HepG2 (cell line): ENCODE measurements at regions not wholly inside any gene's neighbourhood (a gene's known extent, or its start where the extent isn't known, plus 50 kb on each side); places are given as distances from the start of the nearest gene placed in this dataset.

ENCODE experiments used
- ATAC-seq: fragments of 200-7000 bp; cut with Tn5 transposase; 3 replicates; pipeline ENCODE4 v1.9.1; 2020; ENCODE audit warnings: mild to moderate bottlenecking, moderate library complexity
- BruUV-seq: library from RNA; stranded (reverse); fragments of 400-500 nt; replicated peaks from 2 replicates; lab custom pipeline; 2021; lab: Mats Ljungman, UMichigan
- CTCF ChIA-PET: fragments of 300-600 bp; formaldehyde crosslinking; extraction: SDS; loops from one replicate; lab custom pipeline; 2021; ENCODE audit warnings: low total read pairs, inconsistent platforms, low intra/inter-chr PET ratio; lab: Yijun Ruan, JAX
- POLR2A ChIA-PET: fragments of 350-600 bp; sonication (Branson Sonifier 250); formaldehyde crosslinking; loops from one replicate; lab custom pipeline; 2020; ENCODE audit warnings: antibody characterized with exemption, inconsistent platforms; lab: Yijun Ruan, JAX
- DNase-seq: peaks from one replicate; pipeline ENCODE4 v3.0.0-alpha.2; 2015; ENCODE audit warnings: low spot score
- FAIRE-seq: peaks from 3 replicates; lab custom pipeline; 2011; peaks lifted over from hg19 to GRCh38; lab: Jason Lieb, UNC
- H2AFZ ChIP-seq: one replicate; pipeline ENCODE4 v1.6.1; 2011; ENCODE audit warnings: low read length, inconsistent platforms
- H3K27ac ChIP-seq: fragments of 300-600 bp; 3 replicates; pipeline ENCODE4 v1.8.0; 2011; ENCODE audit warnings: mixed run types, mild to moderate bottlenecking, mixed read lengths, low read length, inconsistent platforms; ENCODE audit not compliant: insufficient read depth; ENCODE audit errors: extremely low read length
- H3K27me3 ChIP-seq, 2 experiments: fragments of 200-600 bp in 1 of 2; 2 replicates in 1 of 2; 3 replicates in 1 of 2; pipeline versions ENCODE4 v1.6.0 to v1.8.0; 2011; ENCODE audit warnings: low read length in 2 of 2, mild to moderate bottlenecking in 2 of 2, moderate library complexity in 2 of 2, inconsistent platforms in 1 of 2; ENCODE audit not compliant: insufficient read depth in 2 of 2, control insufficient read depth in 1 of 2
- H3K36me3 ChIP-seq, 2 experiments: fragments of 200-600 bp in 1 of 2; replicated peaks in 1 of 2; 2 replicates in 1 of 2; 3 replicates in 1 of 2; pipeline versions ENCODE4 v1.5.1 to v1.8.0; 2011; ENCODE audit warnings: low read length in 2 of 2, inconsistent platforms in 1 of 2; ENCODE audit not compliant: insufficient read depth in 2 of 2, control insufficient read depth in 1 of 2
- H3K4me1 ChIP-seq: 2 replicates; pipeline ENCODE4 v1.5.1; 2012; ENCODE audit warnings: low read length, inconsistent platforms; ENCODE audit not compliant: insufficient read depth
- H3K4me2 ChIP-seq: 2 replicates; pipeline ENCODE4 v1.6.0; 2011; ENCODE audit warnings: low read depth, low read length, inconsistent platforms
- H3K4me3 ChIP-seq, 3 experiments: fragments of 200-600 bp in 1 of 3; sonication (generic), shearing (Covaris generic) in 1 of 3; replicated peaks in 1 of 3; 2 replicates each; pipeline ENCODE4 v1.5.1; 2011 to 2016; ENCODE audit warnings: low read length in 3 of 3, inconsistent platforms in 2 of 3, low read depth in 2 of 3, mild to moderate bottlenecking in 2 of 3, control low read depth in 1 of 3, mixed read lengths in 1 of 3; ENCODE audit not compliant: insufficient read depth in 1 of 3
- H3K79me2 ChIP-seq: one replicate; pipeline ENCODE4 v1.6.1; 2011; ENCODE audit warnings: low read length, inconsistent platforms; ENCODE audit not compliant: insufficient read depth
- H3K9ac ChIP-seq: 2 replicates; pipeline ENCODE4 v1.6.0; 2011; ENCODE audit warnings: mild to moderate bottlenecking, low read depth, low read length, inconsistent platforms; ENCODE audit not compliant: insufficient read depth
- H3K9me3 ChIP-seq: 2 replicates; pipeline ENCODE4 v1.5.1; 2012; ENCODE audit warnings: mild to moderate bottlenecking, low read length
- H4K20me1 ChIP-seq: 2 replicates; pipeline ENCODE4 v1.6.0; 2011; ENCODE audit warnings: inconsistent platforms, mild to moderate bottlenecking, low read length, moderate library complexity; ENCODE audit not compliant: insufficient read depth
- AFF4 ChIP-seq: sonication (generic); formaldehyde crosslinking; IDR thresholded peaks from 2 replicates; pipeline ENCODE4 v1.4.0; 2020; ENCODE audit warnings: missing genetic modification reagents
- ERF ChIP-seq: IDR thresholded peaks from 2 replicates; pipeline ENCODE4 v1.6.1; 2018; ENCODE audit warnings: missing biosample characterization, missing genetic modification reagents
- HCFC1 ChIP-seq: fragments of 150-350 bp; IDR thresholded peaks from 2 replicates; pipeline ENCODE4 v1.6.1; 2014; ENCODE audit warnings: low read depth, low read length
- MNT ChIP-seq: fragments of 450-650 bp; IDR thresholded peaks from 2 replicates; pipeline ENCODE4 v1.6.1; 2016
- SCMH1 ChIP-seq: sonication (generic); formaldehyde crosslinking; IDR thresholded peaks from 2 replicates; pipeline ENCODE4 v1.9.0; 2021; ENCODE audit warnings: missing genetic modification reagents, mild to moderate bottlenecking, borderline replicate concordance
- ZBTB7B ChIP-seq: sonication (generic); formaldehyde crosslinking; IDR thresholded peaks from 2 replicates; pipeline ENCODE4 v1.4.0; 2020; ENCODE audit warnings: missing genetic modification reagents
- ZMYM3 ChIP-seq: sonication (generic); formaldehyde crosslinking; IDR thresholded peaks from 2 replicates; pipeline ENCODE4 v1.5.1; 2020; ENCODE audit warnings: mild to moderate bottlenecking, missing genetic modification reagents
- ZNF414 ChIP-seq: sonication (generic); formaldehyde crosslinking; IDR thresholded peaks from 2 replicates; pipeline ENCODE4 v1.5.0; 2020; ENCODE audit warnings: missing genetic modification reagents
- ZNF768 ChIP-seq: sonication (generic); formaldehyde crosslinking; IDR thresholded peaks from 2 replicates; pipeline ENCODE4 v1.4.0; 2020; ENCODE audit warnings: missing genetic modification reagents
- WGBS: methylation state at CpG from one replicate; pipeline ENCODE4 v1.1.6; 2017; ENCODE audit warnings: low lambda C conversion rate; 5-methylcytosine and 5-hydroxymethylcytosine counted together
- in situ Hi-C: cut with HindIII; loops from 2 replicates; pipeline ENCODE4 v1.10.0; 2017; ENCODE audit warnings: low pct_unique_long_range_greater_than_20kb; ENCODE audit not compliant: extremely low pct_ligation_motif_present
- intact Hi-C: fragments of 100-400 bp; cut with micrococcal nuclease; formaldehyde crosslinking; loops from one replicate; pipeline ENCODE4 v1.10.0; 2022; ENCODE audit not compliant: unreplicated experiment

- intact Hi-C loops = no loop called here
- Histone ChIP-seq H3K4me3 (no peak overlapping the region), H3K27ac (no peak overlapping the region), H3K27me3 (no peaks in the 10 kb centered on the region), H3K9ac (no peak overlapping the region), H4K20me1 (no peaks in the 10 kb centered on the region), H3K9me3 (no peaks in the 10 kb centered on the region), H3K4me2 (no peak overlapping the region), H3K36me3 (no peaks in the 10 kb centered on the region), H3K4me1 (peaks cover 90% of the 10 kb centered on the region), H2AFZ (no peak overlapping the region), H3K79me2 (no peaks in the 10 kb centered on the region)
- FAIRE-seq = no peak
- no peak for TF ChIP-seq MNT
- TF ChIP-seq ZMYM3 (CRISPR knock-in tag) = 0 out of 2 replicates have a peak, but pooled peaks have one; percentile 14
- TF ChIP-seq HCFC1 = no peak
- TF ChIP-seq ZNF414 = no peak
- no peak for TF ChIP-seq AFF4 (CRISPR knock-in tag)
- peak; percentile 98 for TF ChIP-seq ZNF768 (CRISPR knock-in tag)
- no peak for TF ChIP-seq ERF (CRISPR knock-in tag)
- TF ChIP-seq ZBTB7B (CRISPR knock-in tag) = no peak
- no peak for TF ChIP-seq SCMH1 (CRISPR knock-in tag)
- POLR2A ChIA-PET = no interaction called here
- ATAC-seq = no peak
- WGBS = 65% methylated on average over 12 of the region's 12 CpGs
- no TSS peak for BruUV-seq
- no peak for DNase-seq
- in situ Hi-C loops = no loop called here
- CTCF ChIA-PET = no interaction called here
These were observed 105.2 kb upstream of the ID2 start for GRCh38 chr2:8576525-8577167.
